GM20000 (cell line): ENCODE measurements at regions not wholly inside any gene's neighbourhood (a gene's known extent, or its start where the extent isn't known, plus 50 kb on each side); places are given as distances from the start of the nearest gene placed in this dataset.

Source experiments
- DNase-seq: peaks from one replicate; pipeline ENCODE4 v3.0.0; 2012; ENCODE audit warnings: low spot score
- CTCF ChIP-seq: IDR thresholded peaks from 2 replicates; pipeline ENCODE4 v1.5.1; 2012; ENCODE audit warnings: mild to moderate bottlenecking, control low read depth; ENCODE audit errors: extremely low read depth, missing control alignments

GRCh38 chr1:22212400-22213233 lies 69.7 kb upstream of the WNT4 start:
- no peak for TF ChIP-seq CTCF
- no peak for DNase-seq

GRCh38 chr1:22216210-22216883 lies 73.5 kb upstream of the WNT4 start:
- TF ChIP-seq CTCF: no peak
- DNase-seq: no peak

GRCh38 chr1:22216966-22217365 lies 74.1 kb upstream of the WNT4 start:
- no peak for TF ChIP-seq CTCF

GRCh38 chr1:22217811-22218460 lies 75.0 kb upstream of the WNT4 start:
- DNase-seq: no peak
- no peak for TF ChIP-seq CTCF

More at GRCh38 chr1:22216966-22217365, 74.1 kb upstream of the WNT4 start:
- DNase-seq: no peak

- TF ChIP-seq CTCF: no peak
Measured at GRCh38 chr1:22218618-22219250, 75.8 kb upstream of the WNT4 start.

GRCh38 chr1:22221233-22221780 lies 78.4 kb upstream of the WNT4 start:
- no peak for TF ChIP-seq CTCF
- DNase-seq: no peak

More at GRCh38 chr1:22218618-22219250, 75.8 kb upstream of the WNT4 start:
- DNase-seq: no peak
